GM10266 (cell line): ENCODE measurements at regions not wholly inside any gene's neighbourhood (a gene's known extent, or its start where the extent isn't known, plus 50 kb on each side); places are given as distances from the start of the nearest gene placed in this dataset.

Source experiments
- DNase-seq: peaks from one replicate; pipeline ENCODE4 v3.0.0; 2012; ENCODE audit errors: extremely low spot score
- CTCF ChIP-seq: IDR thresholded peaks from 2 replicates; pipeline ENCODE4 v1.5.1; 2012; ENCODE audit warnings: mild to moderate bottlenecking, low read depth; ENCODE audit not compliant: control insufficient read depth, insufficient read depth; ENCODE audit errors: missing control alignments

DNA sequence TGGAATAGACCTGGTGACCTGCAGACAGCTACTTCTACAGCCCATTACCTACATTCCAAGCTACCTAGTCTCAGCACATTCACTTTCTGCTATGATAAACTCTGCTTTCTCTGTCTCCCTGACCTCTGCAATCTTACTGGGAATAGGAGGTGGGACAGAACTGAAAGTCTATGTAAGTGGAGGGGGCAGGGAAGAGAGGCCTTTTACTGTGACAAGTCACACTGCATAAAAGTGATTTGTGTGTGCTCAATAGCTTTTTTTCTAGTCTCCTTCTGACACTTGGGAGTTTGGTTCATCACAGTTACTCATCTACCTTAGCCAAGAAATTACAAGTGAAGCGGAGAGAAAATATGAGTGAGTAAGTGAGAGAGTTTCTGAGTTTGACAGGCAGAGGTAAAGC lies 322.4 kb downstream of the OLFM4 start:
- TF ChIP-seq CTCF, result no peak

GRCh38 chr13:53357582-53357981 lies 329.0 kb downstream of the OLFM4 start:
- peak; percentile 6 for DNase-seq
- no peak for TF ChIP-seq CTCF

More for the DNA sequence above, 322.4 kb downstream of the OLFM4 start:
- DNase-seq, result no peak

DNA sequence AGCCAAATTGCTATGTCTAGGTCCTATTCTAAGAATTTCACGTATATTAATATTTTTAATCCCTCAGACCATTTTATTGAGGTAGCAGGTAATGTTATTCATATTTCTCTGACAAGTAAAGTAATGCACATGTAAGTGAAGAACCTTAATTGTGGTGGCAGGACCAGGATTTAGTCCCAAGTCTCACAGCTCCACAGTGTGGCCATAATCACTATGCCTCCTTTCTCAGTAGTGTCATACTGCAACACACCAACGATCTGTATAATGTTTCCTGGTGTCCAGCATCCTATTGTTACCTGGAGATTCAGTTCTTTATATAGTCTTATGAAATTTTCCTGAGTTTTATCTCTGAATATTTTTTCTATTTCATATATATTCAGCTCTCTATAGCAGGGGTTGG lies 340.3 kb downstream of the OLFM4 start:
- TF ChIP-seq CTCF, result no peak

DNA sequence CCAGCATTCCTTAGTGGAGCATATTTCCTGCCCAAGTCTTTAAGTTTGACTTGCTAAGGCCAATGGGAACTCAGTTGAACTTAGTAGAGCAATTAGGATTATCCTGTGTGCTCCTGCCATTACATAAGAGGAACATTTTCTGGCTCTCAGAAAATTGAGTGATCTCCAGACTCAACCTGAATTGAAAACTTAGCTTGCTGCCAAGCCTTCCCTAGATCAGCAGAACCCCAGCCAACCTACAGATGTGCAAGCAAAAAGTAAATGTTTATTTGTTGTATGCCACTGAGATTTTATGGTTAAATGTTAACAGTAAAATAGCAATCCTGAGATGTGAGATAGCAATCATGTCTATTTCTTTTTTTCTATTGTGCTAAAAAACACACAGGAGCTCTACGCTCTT lies 350.9 kb downstream of the OLFM4 start:
- TF ChIP-seq CTCF, result no peak
- DNase-seq, result no peak

More for the DNA sequence above, 340.3 kb downstream of the OLFM4 start:
- DNase-seq, result no peak

DNA sequence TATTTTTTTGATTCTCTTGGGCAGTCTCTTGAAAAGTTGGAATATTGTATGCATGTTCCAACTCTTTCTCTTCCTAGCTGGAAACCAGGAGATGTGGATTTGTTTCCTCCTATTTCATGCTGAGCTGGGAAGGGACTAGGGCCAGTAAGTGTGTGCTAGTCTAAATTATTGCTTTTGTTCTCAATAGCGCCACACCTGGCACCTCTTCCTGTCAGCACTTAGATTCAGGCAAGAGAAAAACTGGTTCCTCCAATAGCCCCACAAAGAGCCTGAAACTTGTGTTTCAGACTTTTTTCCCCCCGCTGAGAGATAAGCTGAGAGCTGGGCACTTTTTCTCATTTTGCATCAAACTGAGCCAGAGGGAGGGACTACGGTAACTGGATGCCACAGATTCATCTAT lies 353.4 kb downstream of the OLFM4 start:
- TF ChIP-seq CTCF, result no peak
- DNase-seq, result no peak

- TF ChIP-seq CTCF, result no peak
- DNase-seq, result no peak
These were observed 369.4 kb downstream of the OLFM4 start for GRCh38 chr13:53398051-53398450.

GRCh38 chr13:53405616-53406015 lies 377.0 kb downstream of the OLFM4 start:
- DNase-seq, result no peak
- no peak for TF ChIP-seq CTCF

DNA sequence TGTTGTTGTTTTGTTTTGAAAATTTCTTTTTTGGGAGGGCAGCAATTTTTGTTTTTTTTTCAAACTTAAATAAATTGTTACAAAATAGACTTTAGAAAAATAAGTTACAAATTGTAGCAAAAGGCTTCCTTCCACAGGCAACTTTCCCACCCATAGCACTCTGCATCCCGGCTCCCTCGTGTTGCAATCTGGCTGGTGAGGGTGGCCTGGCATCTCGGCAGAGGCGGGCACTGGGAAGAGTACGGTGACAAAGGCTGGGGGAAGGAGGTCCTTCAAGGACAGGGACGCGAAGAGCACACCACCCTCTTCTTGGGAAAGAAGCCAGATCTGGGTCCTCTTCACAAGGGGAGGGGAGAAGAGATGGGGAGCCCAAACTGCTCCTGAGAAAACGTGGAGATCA lies 379.7 kb downstream of the OLFM4 start:
- no peak for TF ChIP-seq CTCF
- DNase-seq, result no peak
